ENCODE measurements at regions not wholly inside any gene's neighbourhood (a gene's known extent, or its start where the extent isn't known, plus 50 kb on each side); places are given as distances from the start of the nearest gene placed in this dataset.

DNA sequence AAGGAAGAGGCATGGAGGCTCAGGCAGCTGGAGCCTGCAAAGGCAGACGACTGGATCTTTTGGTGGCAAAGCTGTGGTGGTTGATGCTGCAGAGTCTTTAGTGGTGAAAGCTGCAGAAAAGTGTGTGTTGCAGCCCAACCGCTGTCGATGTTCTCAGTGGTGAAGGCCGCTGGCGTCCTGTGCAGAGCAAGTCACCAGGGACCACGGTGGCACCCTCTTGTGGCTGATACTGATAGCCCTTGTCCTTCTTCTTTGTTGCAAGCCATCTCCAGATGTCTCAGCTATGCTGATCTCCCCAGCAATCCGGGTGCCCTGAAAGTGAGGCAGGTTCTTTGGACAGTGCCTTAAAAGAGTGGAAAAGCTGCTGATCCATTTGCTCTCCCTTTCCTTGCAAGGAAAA, 610.9 kb upstream of the PCDH9 start:
- no peak for DNase-seq

DNA sequence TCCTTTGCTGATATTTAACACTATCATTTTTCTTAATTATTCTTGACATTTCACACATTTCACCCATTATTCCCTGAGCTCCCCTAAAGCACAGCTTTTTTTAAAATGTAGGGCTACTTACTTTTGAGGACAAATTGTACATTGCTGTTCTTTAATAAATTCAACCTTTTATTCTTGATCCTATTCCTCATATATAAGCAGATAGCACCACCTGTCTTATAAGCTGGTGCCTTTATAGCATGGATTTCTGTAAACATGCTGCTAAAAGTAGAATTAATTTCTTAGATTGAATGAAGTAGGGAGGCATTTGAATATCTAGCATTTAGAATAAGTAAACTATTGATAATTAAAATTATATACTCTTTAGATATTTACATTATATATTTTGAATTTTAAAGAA, 603.4 kb upstream of the PCDH9 start:
- H3K9me3 ChIP-seq: no peaks in the 10 kb centered on the region
- no peaks in the 10 kb centered on the region for H3K36me3 ChIP-seq
- no peak for DNase-seq
- no peak overlapping the region for H3K4me3 ChIP-seq (replicated peaks in 1 of 3)
- intact Hi-C loops (cut with DNase I): no loop called here
- H3K4me1 ChIP-seq: no peaks in the 10 kb centered on the region
- no peak overlapping the region for H3K27ac ChIP-seq
- no peaks in the 10 kb centered on the region for H3K27me3 ChIP-seq
- no peak for TF ChIP-seq POLR2A (IDR thresholded peaks at IDR 0.05)
- TF ChIP-seq, protein P1, sequence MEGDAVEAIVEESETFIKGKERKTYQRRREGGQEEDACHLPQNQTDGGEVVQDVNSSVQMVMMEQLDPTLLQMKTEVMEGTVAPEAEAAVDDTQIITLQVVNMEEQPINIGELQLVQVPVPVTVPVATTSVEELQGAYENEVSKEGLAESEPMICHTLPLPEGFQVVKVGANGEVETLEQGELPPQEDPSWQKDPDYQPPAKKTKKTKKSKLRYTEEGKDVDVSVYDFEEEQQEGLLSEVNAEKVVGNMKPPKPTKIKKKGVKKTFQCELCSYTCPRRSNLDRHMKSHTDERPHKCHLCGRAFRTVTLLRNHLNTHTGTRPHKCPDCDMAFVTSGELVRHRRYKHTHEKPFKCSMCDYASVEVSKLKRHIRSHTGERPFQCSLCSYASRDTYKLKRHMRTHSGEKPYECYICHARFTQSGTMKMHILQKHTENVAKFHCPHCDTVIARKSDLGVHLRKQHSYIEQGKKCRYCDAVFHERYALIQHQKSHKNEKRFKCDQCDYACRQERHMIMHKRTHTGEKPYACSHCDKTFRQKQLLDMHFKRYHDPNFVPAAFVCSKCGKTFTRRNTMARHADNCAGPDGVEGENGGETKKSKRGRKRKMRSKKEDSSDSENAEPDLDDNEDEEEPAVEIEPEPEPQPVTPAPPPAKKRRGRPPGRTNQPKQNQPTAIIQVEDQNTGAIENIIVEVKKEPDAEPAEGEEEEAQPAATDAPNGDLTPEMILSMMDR (IDR thresholded peaks at IDR 0.05): no peak

More for the DNA sequence above, 610.9 kb upstream of the PCDH9 start:
- Histone ChIP-seq H3K36me3 (no peaks in the 10 kb centered on the region), H3K9me3 (no peaks in the 10 kb centered on the region), H3K4me3 (replicated peaks in 1 of 3) (no peak overlapping the region), H3K27me3 (no peaks in the 10 kb centered on the region), H3K4me1 (no peaks in the 10 kb centered on the region), H3K27ac (no peak overlapping the region)
- TF ChIP-seq, protein P1 (IDR thresholded peaks at IDR 0.05): no peak
- no peak for TF ChIP-seq POLR2A (IDR thresholded peaks at IDR 0.05)
- intact Hi-C loops (cut with DNase I): no loop called here
- WGBS, 2 donors: 85 to 95% methylated on average over 2 to 7 of the region's 7 CpGs

DNA sequence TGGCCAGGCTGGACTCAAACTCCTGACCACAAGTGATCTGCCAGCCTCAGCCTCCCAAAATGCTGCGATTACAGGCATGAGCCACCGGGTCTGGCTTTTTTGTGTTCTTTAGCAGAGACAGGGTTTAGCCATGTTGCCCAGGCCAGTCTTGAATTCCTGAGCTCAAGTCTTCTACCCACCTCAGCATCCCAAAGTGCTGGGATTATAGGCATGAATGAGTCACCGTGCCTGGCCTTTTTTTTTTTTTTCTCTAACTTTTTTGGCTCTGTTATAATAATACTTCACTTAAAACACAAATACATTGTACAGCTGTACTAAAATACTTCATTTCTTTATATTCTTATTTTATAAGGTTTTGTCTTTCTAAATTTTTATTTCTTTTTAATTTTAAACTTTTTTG, 599.5 kb upstream of the PCDH9 start:
- Histone ChIP-seq H3K36me3 (no peaks in the 10 kb centered on the region), H3K27ac (no peak overlapping the region), H3K27me3 (no peaks in the 10 kb centered on the region), H3K9me3 (no peaks in the 10 kb centered on the region), H3K4me3 (replicated peaks in 1 of 3) (no peak overlapping the region), H3K4me1 (no peaks in the 10 kb centered on the region)
- TF ChIP-seq POLR2A (IDR thresholded peaks at IDR 0.05): no peak
- TF ChIP-seq, protein P1 (IDR thresholded peaks at IDR 0.05): no peak
- intact Hi-C loops (cut with DNase I): no loop called here
- WGBS, 2 donors: 92 to 98% methylated on average over 3 of the region's 3 CpGs
- DNase-seq: no peak

DNA sequence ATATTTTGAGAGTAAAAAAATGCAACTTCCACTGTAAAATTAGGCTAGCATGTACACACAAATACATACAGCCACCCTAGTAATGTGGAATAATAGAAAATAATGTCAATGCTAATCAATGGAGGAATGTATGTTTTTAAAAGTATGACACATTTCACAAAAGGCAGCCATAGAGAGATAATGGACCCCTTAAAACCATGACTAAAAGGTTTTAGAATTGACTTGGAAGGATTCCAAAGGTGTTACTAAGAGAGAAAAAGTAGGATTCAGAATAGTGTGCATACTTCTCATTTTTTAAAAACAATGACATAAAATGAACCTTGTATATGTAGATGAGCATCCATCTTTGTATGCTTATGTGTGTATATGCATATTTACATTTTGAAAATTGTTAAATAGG, 597.9 kb upstream of the PCDH9 start:
- H3K9me3 ChIP-seq: no peaks in the 10 kb centered on the region
- no peak overlapping the region for H3K27ac ChIP-seq
- H3K36me3 ChIP-seq: no peaks in the 10 kb centered on the region
- no peak for TF ChIP-seq POLR2A (IDR thresholded peaks at IDR 0.05)
- TF ChIP-seq, protein P1 (IDR thresholded peaks at IDR 0.05): no peak
- no peak overlapping the region for H3K4me3 ChIP-seq (replicated peaks in 1 of 3)
- no peaks in the 10 kb centered on the region for H3K27me3 ChIP-seq
- DNase-seq: no peak
- H3K4me1 ChIP-seq: no peaks in the 10 kb centered on the region
- intact Hi-C loops (cut with DNase I): no loop called here

DNA sequence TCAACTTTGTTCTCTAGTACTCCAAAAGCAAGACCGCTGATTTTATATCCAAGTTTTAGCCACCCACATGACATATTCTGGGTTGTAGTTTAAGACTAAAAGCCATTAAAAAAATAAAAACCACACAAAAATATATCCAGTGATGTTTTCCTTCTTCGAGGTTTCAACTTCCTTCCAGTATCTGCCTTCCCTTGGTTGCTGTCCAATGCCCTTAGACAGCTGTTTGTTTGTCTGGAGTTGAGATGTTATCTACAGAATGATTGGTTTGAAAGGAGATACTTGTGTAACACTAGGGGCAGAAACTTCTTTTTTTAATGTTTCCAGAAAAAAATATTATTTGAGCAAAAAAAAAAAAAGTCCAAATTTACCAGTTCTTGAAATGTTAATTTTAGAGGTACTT, 591.5 kb upstream of the PCDH9 start:
- Histone ChIP-seq H3K4me3 (replicated peaks in 1 of 3) (no peak overlapping the region), H3K27ac (no peak overlapping the region), H3K4me1 (no peaks in the 10 kb centered on the region), H3K36me3 (no peaks in the 10 kb centered on the region), H3K9me3 (no peaks in the 10 kb centered on the region), H3K27me3 (no peaks in the 10 kb centered on the region)
- DNase-seq: no peak
- WGBS, 2 donors: 66 to 70% methylated on average over 2 of the region's 2 CpGs
- intact Hi-C loops (cut with DNase I): no loop called here
- TF ChIP-seq, protein P1 (IDR thresholded peaks at IDR 0.05): no peak
- TF ChIP-seq POLR2A (IDR thresholded peaks at IDR 0.05): no peak
